Neutrophil (primary cell): ENCODE measurements at regions not wholly inside any gene's neighbourhood (a gene's known extent, or its start where the extent isn't known, plus 50 kb on each side); places are given as distances from the start of the nearest gene placed in this dataset.

Experiments used
- H3K27ac ChIP-seq: fragments of 200-600 bp; sonication (generic); 2 replicates; pipeline ENCODE4 v1.5.1; 2016; ENCODE audit warnings: mild to moderate bottlenecking, moderate library complexity
- H3K27me3 ChIP-seq: fragments of 200-600 bp; sonication (generic); 2 replicates; pipeline ENCODE4 v1.6.0; 2016; ENCODE audit warnings: mild to moderate bottlenecking
- H3K36me3 ChIP-seq: fragments of 200-600 bp; sonication (generic); 2 replicates; pipeline ENCODE4 v1.5.1; 2017
- H3K4me1 ChIP-seq, 2 experiments: fragments of 200-600 bp in 1 of 2; sonication (generic) in 1 of 2; 1 replicate in 1 of 2; 2 replicates in 1 of 2; pipeline versions ENCODE4 v1.5.1 to v1.6.1; 2013 to 2016; ENCODE audit warnings: low read depth in 1 of 2, low read length in 1 of 2, mild to moderate bottlenecking in 1 of 2, moderate library complexity in 1 of 2; ENCODE audit not compliant: control insufficient read depth in 1 of 2, insufficient read depth in 1 of 2
- H3K4me3 ChIP-seq, 2 experiments: fragments of 200-600 bp in 1 of 2; sonication (generic) in 1 of 2; 1 replicate in 1 of 2; 2 replicates in 1 of 2; pipeline ENCODE4 v1.5.1; 2013 to 2016; ENCODE audit warnings: low read depth in 1 of 2, low read length in 1 of 2, mild to moderate bottlenecking in 1 of 2, moderate library complexity in 1 of 2
- H3K9me3 ChIP-seq: fragments of 200-600 bp; sonication (generic); 2 replicates; pipeline ENCODE4 v1.5.1; 2016
- TF ChIP-seq, protein P1 (sequence below): fragments of 200-600 bp; sonication (generic); IDR thresholded peaks from 2 replicates; pipeline ENCODE4 v1.5.1; 2016; ENCODE audit warnings: antibody characterized with exemption

DNA sequence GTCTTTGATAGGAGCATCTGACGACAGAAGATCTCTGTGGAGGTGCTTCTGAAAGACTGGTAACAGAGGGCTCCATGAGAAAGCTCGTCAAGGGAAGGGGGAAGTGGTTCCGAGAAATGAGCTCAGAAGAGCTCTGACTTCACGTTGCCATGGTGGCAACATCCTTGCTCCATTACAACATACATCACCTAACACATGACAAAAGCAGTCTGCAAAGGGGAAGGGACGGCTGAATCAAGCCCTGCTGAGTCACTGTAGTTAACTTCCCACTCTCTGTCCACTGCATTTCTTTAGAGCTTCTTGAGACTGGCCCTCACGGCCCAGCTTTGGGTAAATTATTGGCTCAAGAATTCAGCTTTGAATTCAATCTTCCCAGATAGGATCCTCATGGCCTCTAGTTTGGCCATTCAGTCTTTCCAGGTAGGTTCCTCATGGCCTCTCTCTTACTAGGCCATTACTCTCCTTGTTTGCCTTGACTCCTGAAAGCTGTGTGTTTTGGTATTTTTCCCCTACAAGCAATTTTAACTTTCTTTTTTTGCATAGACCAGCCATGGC is 88.0 kb upstream of the ZNF648 start:
- Histone ChIP-seq H3K27me3 (no peaks in the 10 kb centered on the region), H3K4me1 (peaks cover 63 to 73% of the 10 kb centered on the region in 2 experiments), H3K4me3 (peak overlapping the region; percentile 50 to 57), H3K36me3 (no peaks in the 10 kb centered on the region), H3K9me3 (no peaks in the 10 kb centered on the region), H3K27ac (peak overlapping the region; percentile 98)
- TF ChIP-seq, protein P1, sequence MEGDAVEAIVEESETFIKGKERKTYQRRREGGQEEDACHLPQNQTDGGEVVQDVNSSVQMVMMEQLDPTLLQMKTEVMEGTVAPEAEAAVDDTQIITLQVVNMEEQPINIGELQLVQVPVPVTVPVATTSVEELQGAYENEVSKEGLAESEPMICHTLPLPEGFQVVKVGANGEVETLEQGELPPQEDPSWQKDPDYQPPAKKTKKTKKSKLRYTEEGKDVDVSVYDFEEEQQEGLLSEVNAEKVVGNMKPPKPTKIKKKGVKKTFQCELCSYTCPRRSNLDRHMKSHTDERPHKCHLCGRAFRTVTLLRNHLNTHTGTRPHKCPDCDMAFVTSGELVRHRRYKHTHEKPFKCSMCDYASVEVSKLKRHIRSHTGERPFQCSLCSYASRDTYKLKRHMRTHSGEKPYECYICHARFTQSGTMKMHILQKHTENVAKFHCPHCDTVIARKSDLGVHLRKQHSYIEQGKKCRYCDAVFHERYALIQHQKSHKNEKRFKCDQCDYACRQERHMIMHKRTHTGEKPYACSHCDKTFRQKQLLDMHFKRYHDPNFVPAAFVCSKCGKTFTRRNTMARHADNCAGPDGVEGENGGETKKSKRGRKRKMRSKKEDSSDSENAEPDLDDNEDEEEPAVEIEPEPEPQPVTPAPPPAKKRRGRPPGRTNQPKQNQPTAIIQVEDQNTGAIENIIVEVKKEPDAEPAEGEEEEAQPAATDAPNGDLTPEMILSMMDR, result no peak

DNA sequence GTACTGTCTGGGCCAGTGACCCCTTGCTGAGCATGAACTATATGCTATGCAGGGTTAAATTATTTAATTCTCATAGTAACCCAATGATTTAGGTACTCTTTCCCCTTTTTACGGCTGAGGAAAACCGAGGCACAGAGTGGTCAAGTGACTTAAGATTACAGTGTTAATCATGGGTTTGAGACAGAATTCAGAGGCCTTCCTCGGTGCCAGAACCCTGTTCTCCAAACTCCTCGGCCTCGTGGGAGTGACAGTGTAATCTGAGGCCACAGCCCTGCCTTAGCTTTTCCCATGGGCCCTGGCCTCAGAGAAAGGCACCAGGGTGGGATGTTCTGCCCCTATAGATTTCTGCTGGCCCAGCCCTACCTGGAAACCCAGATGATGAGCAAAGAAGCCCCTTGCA is 86.4 kb upstream of the ZNF648 start:
- Histone ChIP-seq H3K4me1 (peaks cover 78 to 80% of the 10 kb centered on the region in 2 experiments), H3K27ac (peak overlapping the region; percentile 98), H3K9me3 (no peaks in the 10 kb centered on the region), H3K36me3 (no peaks in the 10 kb centered on the region), H3K4me3 (peak overlapping the region; percentile 9 to 31), H3K27me3 (no peaks in the 10 kb centered on the region)
- TF ChIP-seq, protein P1, result no peak

DNA sequence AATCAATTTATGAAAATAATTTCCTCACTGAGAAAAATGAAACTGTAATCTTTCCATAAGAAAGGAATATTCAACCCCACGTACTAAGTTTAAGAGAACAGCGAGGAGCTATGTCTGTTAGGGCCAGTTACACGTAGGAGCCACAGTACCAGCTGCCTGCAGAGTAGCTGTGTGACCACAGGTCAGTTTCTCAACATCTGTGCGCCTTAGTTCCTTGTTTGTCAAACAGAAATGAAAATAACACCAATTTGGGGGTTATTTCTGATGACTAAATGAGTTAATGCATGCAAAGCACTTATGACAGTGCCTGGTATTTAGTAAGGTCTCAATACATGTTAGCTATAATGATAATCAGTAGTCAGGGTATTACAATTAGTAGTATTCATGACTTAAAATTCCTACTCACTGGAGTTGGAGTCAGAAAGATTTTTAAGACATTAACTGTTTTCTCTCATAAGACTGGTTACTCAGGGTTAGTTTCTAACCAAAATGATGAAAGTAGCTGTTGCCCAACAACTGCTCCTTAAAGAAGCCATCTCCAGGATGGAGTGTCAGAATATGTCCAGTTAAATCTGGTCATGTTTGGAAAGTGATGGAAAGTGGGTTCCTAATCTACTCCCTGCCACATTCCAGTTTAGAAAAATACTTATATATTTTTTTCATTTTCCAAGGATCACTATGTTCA is 85.8 kb upstream of the ZNF648 start:
- H3K27ac ChIP-seq, result peak overlapping the region; percentile 98
- H3K9me3 ChIP-seq, result no peaks in the 10 kb centered on the region
- H3K4me3 ChIP-seq, result peak overlapping the region; percentile 9 to 31
- no peaks in the 10 kb centered on the region for H3K27me3 ChIP-seq
- TF ChIP-seq, protein P1, result peak; percentile 72
- no peaks in the 10 kb centered on the region for H3K36me3 ChIP-seq
- H3K4me1 ChIP-seq, result peaks cover 79 to 81% of the 10 kb centered on the region in 2 experiments

DNA sequence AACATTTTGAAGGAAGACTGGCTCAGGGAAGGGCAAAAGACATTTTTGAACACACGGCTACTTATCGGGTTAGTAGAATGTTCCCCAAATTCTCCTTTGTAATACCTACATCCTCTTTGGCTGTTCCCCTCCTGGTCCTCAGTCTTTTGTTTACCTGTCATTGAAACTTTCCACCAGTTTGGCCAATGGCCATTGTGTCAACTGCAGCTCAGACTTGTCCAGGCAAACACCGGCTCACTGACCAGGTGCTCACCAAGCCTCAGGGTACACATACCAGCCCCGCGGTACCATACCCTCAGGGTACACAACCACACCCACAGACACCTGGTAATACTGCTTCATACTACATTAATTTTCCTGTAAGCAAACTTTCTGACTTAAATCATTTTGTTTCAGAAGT is 84.8 kb upstream of the ZNF648 start:
- no peaks in the 10 kb centered on the region for H3K27me3 ChIP-seq
- peak overlapping the region; percentile 98 for H3K27ac ChIP-seq
- H3K9me3 ChIP-seq, result no peaks in the 10 kb centered on the region
- peak overlapping the region in 1 of 2 experiments; percentile 25 for H3K4me3 ChIP-seq
- no peaks in the 10 kb centered on the region for H3K36me3 ChIP-seq
- TF ChIP-seq, protein P1, result no peak
- H3K4me1 ChIP-seq, result peaks cover 78 to 79% of the 10 kb centered on the region in 2 experiments

DNA sequence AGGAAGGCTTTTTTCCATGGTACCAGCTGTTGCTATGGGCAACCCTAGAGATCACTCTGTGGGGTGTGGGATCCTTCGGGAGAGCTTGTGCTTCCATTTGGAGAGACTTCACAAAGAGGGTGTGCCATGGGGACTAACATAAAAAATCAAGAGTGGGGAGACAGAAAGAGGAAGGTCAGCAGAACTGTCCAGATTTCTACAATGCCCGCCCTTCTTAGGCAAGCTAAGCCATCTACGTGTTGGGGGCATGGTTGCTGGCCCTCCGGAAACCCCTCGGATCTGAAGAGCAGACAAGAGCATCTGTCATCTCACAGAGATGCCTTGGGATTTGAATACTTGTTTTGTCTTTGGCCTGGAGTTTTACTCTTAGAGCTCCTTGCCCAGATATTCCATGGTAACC is 83.9 kb upstream of the ZNF648 start:
- Histone ChIP-seq H3K27ac (peak overlapping the region; percentile 98), H3K9me3 (no peaks in the 10 kb centered on the region), H3K27me3 (no peaks in the 10 kb centered on the region), H3K4me3 (peak overlapping the region; percentile 19), H3K4me1 (peaks cover 69 to 73% of the 10 kb centered on the region in 2 experiments), H3K36me3 (no peaks in the 10 kb centered on the region)
- TF ChIP-seq, protein P1, result no peak
